ENCODE measurements at regions not wholly inside any gene's neighbourhood (a gene's known extent, or its start where the extent isn't known, plus 50 kb on each side); places are given as distances from the start of the nearest gene placed in this dataset.

DNA sequence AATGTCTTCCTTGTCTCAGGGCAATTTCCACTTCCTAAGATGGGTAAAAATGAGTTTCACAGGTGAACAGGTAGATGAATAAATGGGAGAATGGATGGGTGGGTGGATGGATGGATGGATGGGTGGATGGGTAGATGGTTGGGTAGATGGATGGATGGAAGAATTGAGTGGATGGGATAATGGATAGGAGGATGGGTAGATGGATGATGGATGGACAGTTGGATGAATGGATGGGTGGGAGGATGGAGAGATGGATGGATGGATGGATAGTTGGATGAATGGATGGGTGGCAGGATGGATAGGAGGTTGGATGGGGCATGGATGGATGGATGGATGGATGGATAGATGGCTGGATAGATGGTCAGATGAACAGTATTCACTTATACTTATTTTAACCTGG is 90.9 kb downstream of the LRRC30 start:
- no peak for TF ChIP-seq EZH2 (IDR thresholded peaks at IDR 0.05; ENCODE audit: borderline replicate concordance, low read length)
- TF ChIP-seq, protein P1, sequence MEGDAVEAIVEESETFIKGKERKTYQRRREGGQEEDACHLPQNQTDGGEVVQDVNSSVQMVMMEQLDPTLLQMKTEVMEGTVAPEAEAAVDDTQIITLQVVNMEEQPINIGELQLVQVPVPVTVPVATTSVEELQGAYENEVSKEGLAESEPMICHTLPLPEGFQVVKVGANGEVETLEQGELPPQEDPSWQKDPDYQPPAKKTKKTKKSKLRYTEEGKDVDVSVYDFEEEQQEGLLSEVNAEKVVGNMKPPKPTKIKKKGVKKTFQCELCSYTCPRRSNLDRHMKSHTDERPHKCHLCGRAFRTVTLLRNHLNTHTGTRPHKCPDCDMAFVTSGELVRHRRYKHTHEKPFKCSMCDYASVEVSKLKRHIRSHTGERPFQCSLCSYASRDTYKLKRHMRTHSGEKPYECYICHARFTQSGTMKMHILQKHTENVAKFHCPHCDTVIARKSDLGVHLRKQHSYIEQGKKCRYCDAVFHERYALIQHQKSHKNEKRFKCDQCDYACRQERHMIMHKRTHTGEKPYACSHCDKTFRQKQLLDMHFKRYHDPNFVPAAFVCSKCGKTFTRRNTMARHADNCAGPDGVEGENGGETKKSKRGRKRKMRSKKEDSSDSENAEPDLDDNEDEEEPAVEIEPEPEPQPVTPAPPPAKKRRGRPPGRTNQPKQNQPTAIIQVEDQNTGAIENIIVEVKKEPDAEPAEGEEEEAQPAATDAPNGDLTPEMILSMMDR (IDR thresholded peaks at IDR 0.05; ENCODE audit: low read length): no peak
- Histone ChIP-seq H3K4me1 (ENCODE audit: insufficient read depth, low read length, severe bottlenecking) (no peaks in the 10 kb centered on the region), H3K36me3 (ENCODE audit: insufficient read depth, low read length) (no peaks in the 10 kb centered on the region), H3F3A (ENCODE audit: insufficient read depth, low read length) (no peaks in the 10 kb centered on the region), H2AFZ (ENCODE audit: low read length) (no peak overlapping the region), H3K27ac (ENCODE audit: low read depth, low read length, poor library complexity, severe bottlenecking) (no peak overlapping the region), H3K9ac (ENCODE audit: low read length) (no peak overlapping the region), H3K27me3 (ENCODE audit: insufficient read depth, low read length) (no peaks in the 10 kb centered on the region; the same call in 1 of the 2 replicates), H3K4me2 (ENCODE audit: low read length) (no peak overlapping the region), H3K9me3 (ENCODE audit: low read length) (no peaks in the 10 kb centered on the region), H4K20me1 (ENCODE audit: insufficient read depth, low read length) (no peaks in the 10 kb centered on the region), H3K79me2 (ENCODE audit: insufficient read depth, low read length) (no peaks in the 10 kb centered on the region), H3K9me2 (ENCODE audit: low read depth, low read length) (no peaks in the 10 kb centered on the region), H3K4me3 (ENCODE audit: low read depth, low read length, poor library complexity, severe bottlenecking) (no peak overlapping the region)

DNA sequence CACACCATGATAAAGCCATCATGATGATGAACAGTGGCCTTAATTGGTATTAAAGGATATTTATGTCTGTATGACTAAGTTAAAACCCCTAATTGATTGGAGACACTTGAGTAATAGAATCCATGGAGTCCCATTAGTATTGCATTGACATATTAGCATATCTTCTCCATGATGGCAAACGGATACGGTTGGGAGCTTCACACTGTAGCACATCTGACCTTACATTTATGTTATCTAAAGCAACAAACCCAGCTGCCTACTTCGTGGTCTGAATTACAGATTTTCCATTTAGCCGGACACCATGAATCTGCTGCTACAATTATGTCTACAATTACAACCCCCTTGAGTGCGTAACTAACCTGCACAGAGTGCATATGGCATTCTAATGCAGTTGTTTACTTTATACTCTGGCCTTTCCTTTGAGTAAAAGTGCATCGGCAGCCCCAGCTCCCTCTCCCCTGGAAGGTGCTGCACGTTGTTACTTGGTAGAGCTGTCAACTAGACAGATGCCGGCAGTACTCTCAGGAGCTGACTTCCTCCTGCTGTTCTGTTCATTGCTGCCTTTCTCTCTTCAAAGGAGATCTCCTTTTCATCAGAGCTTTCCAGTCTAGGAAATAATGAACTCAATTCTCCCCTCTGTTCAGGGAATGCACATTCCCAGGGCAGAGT is 92.1 kb downstream of the LRRC30 start:
- Histone ChIP-seq H3K4me2 (ENCODE audit: low read length) (no peak overlapping the region), H4K20me1 (ENCODE audit: insufficient read depth, low read length) (no peaks in the 10 kb centered on the region), H3K9me2 (ENCODE audit: low read depth, low read length) (no peaks in the 10 kb centered on the region), H3K27me3 (ENCODE audit: insufficient read depth, low read length) (no peaks in the 10 kb centered on the region; the same call in 1 of the 2 replicates), H3F3A (ENCODE audit: insufficient read depth, low read length) (no peaks in the 10 kb centered on the region), H3K9me3 (ENCODE audit: low read length) (no peaks in the 10 kb centered on the region), H3K9ac (ENCODE audit: low read length) (no peak overlapping the region), H2AFZ (ENCODE audit: low read length) (no peak overlapping the region), H3K4me1 (ENCODE audit: insufficient read depth, low read length, severe bottlenecking) (no peaks in the 10 kb centered on the region), H3K4me3 (ENCODE audit: low read depth, low read length, poor library complexity, severe bottlenecking) (no peak overlapping the region), H3K27ac (ENCODE audit: low read depth, low read length, poor library complexity, severe bottlenecking) (no peak overlapping the region), H3K79me2 (ENCODE audit: insufficient read depth, low read length) (no peaks in the 10 kb centered on the region), H3K36me3 (ENCODE audit: insufficient read depth, low read length) (no peaks in the 10 kb centered on the region)
- TF ChIP-seq, protein P1 (IDR thresholded peaks at IDR 0.05; ENCODE audit: low read length): no peak
- TF ChIP-seq EZH2 (IDR thresholded peaks at IDR 0.05; ENCODE audit: borderline replicate concordance, low read length): no peak

DNA sequence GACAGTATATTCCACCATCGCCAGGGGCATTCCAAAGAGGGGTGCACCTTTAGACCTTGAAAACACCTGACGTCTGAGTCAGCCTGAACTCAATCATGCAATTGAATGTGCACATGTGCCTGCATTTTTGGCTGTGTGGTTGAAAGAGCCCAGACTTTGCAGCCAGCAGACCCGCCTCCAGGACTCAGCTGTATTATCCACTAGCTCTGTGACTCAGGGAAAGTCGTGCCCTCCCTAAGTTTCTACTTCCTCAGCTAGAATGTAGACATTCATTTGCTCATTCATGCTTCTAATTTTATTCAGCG is 94.2 kb downstream of the LRRC30 start:
- Histone ChIP-seq H3K4me2 (ENCODE audit: low read length) (no peak overlapping the region), H3K79me2 (ENCODE audit: insufficient read depth, low read length) (no peaks in the 10 kb centered on the region), H3K9me3 (ENCODE audit: low read length) (no peaks in the 10 kb centered on the region), H3F3A (ENCODE audit: insufficient read depth, low read length) (no peaks in the 10 kb centered on the region), H2AFZ (ENCODE audit: low read length) (no peak overlapping the region), H3K27ac (ENCODE audit: low read depth, low read length, poor library complexity, severe bottlenecking) (no peak overlapping the region), H4K20me1 (ENCODE audit: insufficient read depth, low read length) (no peaks in the 10 kb centered on the region), H3K36me3 (ENCODE audit: insufficient read depth, low read length) (no peaks in the 10 kb centered on the region), H3K9ac (ENCODE audit: low read length) (no peak overlapping the region), H3K4me3 (ENCODE audit: low read depth, low read length, poor library complexity, severe bottlenecking) (no peak overlapping the region), H3K4me1 (ENCODE audit: insufficient read depth, low read length, severe bottlenecking) (no peaks in the 10 kb centered on the region), H3K9me2 (ENCODE audit: low read depth, low read length) (no peaks in the 10 kb centered on the region), H3K27me3 (ENCODE audit: insufficient read depth, low read length) (no peaks in the 10 kb centered on the region; the same call in 1 of the 2 replicates)
- no peak for TF ChIP-seq EZH2 (IDR thresholded peaks at IDR 0.05; ENCODE audit: borderline replicate concordance, low read length)
- TF ChIP-seq, protein P1 (IDR thresholded peaks at IDR 0.05; ENCODE audit: low read length): no peak
